ENCODE measurements at regions not wholly inside any gene's neighbourhood (a gene's known extent, or its start where the extent isn't known, plus 50 kb on each side); places are given as distances from the start of the nearest gene placed in this dataset.

DNA sequence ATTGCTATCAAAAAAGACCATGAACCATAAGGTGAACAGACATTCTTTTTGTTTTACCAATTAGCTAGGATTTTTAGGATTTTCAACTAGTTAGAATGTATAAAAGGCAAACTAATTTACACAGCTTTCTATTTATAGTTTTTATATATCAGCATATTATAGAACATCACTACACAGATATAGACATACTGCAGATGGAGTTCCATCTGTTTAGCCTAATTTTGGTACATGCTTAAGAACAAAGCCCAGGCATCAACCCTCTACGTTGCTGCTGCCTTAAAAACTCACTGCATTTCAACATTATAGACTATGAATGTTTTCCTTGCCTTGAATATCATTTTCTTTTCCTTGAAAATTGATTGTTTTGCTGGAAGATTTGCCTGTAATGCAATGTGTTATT lies 2227.5 kb upstream of the C9orf72 start:
- TF ChIP-seq, protein P1, sequence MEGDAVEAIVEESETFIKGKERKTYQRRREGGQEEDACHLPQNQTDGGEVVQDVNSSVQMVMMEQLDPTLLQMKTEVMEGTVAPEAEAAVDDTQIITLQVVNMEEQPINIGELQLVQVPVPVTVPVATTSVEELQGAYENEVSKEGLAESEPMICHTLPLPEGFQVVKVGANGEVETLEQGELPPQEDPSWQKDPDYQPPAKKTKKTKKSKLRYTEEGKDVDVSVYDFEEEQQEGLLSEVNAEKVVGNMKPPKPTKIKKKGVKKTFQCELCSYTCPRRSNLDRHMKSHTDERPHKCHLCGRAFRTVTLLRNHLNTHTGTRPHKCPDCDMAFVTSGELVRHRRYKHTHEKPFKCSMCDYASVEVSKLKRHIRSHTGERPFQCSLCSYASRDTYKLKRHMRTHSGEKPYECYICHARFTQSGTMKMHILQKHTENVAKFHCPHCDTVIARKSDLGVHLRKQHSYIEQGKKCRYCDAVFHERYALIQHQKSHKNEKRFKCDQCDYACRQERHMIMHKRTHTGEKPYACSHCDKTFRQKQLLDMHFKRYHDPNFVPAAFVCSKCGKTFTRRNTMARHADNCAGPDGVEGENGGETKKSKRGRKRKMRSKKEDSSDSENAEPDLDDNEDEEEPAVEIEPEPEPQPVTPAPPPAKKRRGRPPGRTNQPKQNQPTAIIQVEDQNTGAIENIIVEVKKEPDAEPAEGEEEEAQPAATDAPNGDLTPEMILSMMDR (IDR thresholded peaks at IDR 0.05; ENCODE audit: low read length): no peak
- TF ChIP-seq EZH2phosphoT487 (IDR thresholded peaks at IDR 0.05; ENCODE audit: low read length): no peak
